Peyer's patch (tissue), 4 donors: ENCODE measurements at regions not wholly inside any gene's neighbourhood (a gene's known extent, or its start where the extent isn't known, plus 50 kb on each side); places are given as distances from the start of the nearest gene placed in this dataset.
"Not testable (repeated sequence)": the region's sequence is repeated elsewhere in the genome, so short reads cannot be mapped to it uniquely, and the experiment has no call there.

Experiments
- POLR2A ChIP-seq, 2 donors: fragments of 450-650 bp; IDR thresholded peaks; one replicate each; pipeline ENCODE4 v1.5.1; 2017; ENCODE audit warnings: antibody characterized with exemption in 2 of 2, mild to moderate bottlenecking in 2 of 2, moderate library complexity in 2 of 2
- TF ChIP-seq, protein P1 (sequence below), 6 experiments: fragments of 450-650 bp in 4 of 6; fragments of 200-600 bp in 2 of 6; sonication (generic) in 1 of 6; IDR thresholded peaks; one replicate each; pipeline ENCODE4 v1.5.1; 2017 to 2019; ENCODE audit warnings: antibody characterized with exemption in 6 of 6, mild to moderate bottlenecking in 3 of 6, moderate library complexity in 1 of 6

DNA sequence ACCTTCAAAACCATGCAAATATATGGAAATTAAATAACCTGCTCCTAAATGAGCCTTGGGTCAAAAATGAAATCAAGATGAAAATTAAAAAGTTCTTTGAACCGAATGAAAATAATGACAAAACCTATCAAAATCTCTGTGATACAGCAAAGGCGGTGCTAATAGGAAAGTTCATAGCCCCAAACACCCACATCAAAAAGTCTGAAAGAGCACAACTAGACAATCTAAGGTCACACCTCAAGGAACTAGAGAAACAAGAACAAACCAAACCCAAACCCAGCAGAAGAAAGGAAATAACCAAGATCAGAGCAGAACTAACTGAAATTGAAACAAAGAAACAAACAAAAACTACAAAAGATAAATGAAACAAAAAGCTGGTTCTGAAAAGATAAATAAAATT lies 477.7 kb upstream of the ARHGEF26 start:
- TF ChIP-seq, protein P1, sequence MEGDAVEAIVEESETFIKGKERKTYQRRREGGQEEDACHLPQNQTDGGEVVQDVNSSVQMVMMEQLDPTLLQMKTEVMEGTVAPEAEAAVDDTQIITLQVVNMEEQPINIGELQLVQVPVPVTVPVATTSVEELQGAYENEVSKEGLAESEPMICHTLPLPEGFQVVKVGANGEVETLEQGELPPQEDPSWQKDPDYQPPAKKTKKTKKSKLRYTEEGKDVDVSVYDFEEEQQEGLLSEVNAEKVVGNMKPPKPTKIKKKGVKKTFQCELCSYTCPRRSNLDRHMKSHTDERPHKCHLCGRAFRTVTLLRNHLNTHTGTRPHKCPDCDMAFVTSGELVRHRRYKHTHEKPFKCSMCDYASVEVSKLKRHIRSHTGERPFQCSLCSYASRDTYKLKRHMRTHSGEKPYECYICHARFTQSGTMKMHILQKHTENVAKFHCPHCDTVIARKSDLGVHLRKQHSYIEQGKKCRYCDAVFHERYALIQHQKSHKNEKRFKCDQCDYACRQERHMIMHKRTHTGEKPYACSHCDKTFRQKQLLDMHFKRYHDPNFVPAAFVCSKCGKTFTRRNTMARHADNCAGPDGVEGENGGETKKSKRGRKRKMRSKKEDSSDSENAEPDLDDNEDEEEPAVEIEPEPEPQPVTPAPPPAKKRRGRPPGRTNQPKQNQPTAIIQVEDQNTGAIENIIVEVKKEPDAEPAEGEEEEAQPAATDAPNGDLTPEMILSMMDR (IDR thresholded peaks at IDR 0.05) = not testable (repeated sequence)
- not testable (repeated sequence) for TF ChIP-seq POLR2A (IDR thresholded peaks at IDR 0.05)
